Right lobe of liver (tissue), 4 donors: ENCODE measurements at regions not wholly inside any gene's neighbourhood (a gene's known extent, or its start where the extent isn't known, plus 50 kb on each side); places are given as distances from the start of the nearest gene placed in this dataset.

Experiments used
- CTCF ChIP-seq, 4 donors: fragments of 200-600 bp in 3 of 4; fragments of 450-650 bp in 1 of 4; IDR thresholded peaks; one replicate each; pipeline versions ENCODE4 v1.5.1 to v1.8.0; 2016 to 2022; ENCODE audit warnings: antibody characterized with exemption in 4 of 4, mild to moderate bottlenecking in 2 of 4
- POLR2A ChIP-seq: fragments of 450-650 bp; IDR thresholded peaks from one replicate; pipeline ENCODE4 v1.6.1; 2017; ENCODE audit warnings: antibody characterized with exemption, mild to moderate bottlenecking
- donor health status: DM: no; HTN: no; CAD: no.
- donor health status: DM: no; HTN: no; CAD: no.
- donor health status: DM: no; HTN: yes; CAD: no.

GRCh38 chr14:50007123-50007903 is 109.1 kb downstream of the VCPKMT start:
- TF ChIP-seq POLR2A (no peak), CTCF (IDR thresholded peaks at IDR 0.05) (no peak)
